LoVo (cell line): ENCODE measurements at regions not wholly inside any gene's neighbourhood (a gene's known extent, or its start where the extent isn't known, plus 50 kb on each side); places are given as distances from the start of the nearest gene placed in this dataset.

Experiments used
- DNase-seq: peaks from one replicate; pipeline ENCODE4 v3.0.0-alpha.2; 2016; ENCODE audit warnings: low spot score

DNA sequence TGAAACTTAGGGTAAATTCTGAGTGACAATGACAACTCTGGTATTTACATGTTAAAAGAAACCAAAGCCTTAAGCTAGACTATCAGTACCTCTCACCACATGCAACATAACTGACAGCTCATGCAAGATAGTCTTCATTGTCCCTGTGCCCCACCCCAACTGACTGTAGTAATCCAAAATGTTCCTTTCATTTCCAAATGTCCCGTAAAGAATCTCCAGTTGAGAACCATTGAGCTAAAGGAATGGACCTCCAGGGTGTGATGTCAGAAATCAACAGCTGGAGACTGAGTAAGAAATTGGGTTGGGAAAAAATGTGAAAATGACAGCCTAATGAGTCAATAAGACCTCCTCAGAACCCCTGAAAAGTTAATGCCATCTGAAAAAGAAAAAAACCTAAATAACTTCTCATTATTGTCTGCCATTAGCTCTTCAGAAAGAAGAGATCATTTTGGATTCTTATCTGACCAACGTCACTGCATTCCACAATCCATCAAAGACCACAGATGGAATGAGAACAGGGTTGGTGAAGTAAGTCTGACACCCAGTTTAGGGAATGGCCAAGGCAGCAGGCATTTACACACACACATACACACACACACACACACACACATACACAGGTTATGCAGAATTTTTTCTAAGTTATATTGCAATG lies 51.7 kb upstream of the ACVR2A start:
- DNase-seq: no peak

DNA sequence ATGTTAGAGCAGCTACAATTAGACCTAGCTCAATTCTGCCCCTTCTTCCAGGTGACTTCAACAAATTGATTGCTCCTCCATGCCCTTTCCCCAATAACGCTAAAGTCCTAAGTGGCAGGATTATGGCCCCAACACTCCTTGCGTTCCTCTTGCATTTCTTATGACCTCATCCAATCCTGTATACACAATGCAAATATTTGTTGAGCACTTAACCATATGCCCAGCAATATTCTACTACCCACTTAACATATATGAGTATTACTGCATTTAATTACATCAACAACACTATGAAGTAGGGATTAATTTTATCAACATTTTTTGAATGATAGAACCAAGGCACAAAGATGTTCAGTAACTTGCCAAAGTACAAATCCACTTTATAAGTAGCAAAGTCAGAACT lies 54.2 kb upstream of the ACVR2A start:
- no peak for DNase-seq

DNA sequence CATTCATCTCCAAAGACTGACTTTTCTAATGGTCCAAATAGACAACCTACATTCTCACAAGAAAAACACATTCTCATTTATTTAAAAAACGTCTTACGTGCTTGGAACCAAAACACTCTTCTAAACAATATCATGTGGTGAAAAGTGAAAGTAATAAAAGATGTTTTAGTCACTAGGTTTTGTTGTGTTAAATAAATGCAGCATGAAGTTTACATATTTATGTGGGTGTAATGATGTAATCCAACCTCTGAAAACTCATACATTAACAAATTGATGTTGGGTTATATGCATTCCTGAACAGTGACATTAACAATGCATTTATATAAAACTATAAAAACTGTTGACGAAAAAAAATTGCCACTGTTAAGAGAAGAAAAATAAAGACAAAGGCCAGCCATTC lies 55.1 kb upstream of the ACVR2A start:
- no peak for DNase-seq

DNA sequence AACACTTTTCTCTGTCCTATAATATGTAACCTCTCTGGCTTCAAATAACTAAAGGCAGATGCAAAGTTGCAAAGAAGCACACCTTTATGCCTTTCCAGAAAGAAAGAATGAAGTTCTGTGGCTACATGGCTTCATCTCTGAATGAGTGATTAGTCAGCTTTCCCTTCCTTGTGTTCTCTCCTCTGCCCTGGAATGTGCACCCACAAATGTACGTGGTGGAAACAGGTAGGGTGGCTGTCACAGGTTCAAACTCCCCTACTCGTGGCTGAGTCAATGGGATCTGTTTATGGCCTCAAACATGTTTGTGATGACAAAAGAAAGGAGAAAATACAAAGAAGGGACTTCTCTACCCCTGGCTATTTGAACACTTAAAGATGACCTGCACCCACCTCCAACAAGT lies 55.5 kb upstream of the ACVR2A start:
- no peak for DNase-seq

DNA sequence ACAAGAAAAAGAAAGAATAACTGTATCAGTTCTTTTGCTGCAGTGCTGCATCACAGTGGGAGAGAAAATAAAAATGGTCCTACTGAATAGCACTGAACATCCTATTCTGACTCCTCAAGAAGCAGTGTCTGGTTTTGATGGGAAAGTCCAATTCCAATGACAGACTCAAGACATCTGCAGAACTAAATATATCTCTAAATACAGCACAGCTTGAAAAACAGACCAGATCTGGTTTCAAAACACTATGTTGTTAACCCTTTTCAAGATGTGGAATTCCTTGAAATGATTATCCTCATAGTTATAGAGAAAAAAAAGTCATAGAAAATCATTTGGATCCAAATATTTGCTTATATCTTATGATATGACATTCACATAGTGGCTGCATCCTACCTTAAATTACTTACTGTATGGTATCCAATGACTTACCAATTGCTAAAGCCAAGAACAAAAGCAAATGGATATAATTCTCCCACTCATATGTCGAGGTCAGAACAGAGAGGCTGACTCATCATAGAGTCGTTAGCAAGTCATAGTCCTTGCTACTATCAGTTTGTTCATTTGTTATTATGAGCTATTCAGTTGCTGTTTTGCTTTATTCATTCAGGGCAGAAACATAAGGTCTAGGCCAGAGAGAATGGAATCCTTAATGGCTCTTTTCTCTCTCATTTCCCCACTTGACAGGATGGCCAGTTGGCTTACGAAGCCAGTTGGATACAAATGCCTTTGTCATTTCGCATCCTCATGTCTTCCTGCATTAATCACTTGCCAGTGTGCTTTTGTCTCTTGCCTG lies 62.5 kb upstream of the ACVR2A start:
- no peak for DNase-seq

DNA sequence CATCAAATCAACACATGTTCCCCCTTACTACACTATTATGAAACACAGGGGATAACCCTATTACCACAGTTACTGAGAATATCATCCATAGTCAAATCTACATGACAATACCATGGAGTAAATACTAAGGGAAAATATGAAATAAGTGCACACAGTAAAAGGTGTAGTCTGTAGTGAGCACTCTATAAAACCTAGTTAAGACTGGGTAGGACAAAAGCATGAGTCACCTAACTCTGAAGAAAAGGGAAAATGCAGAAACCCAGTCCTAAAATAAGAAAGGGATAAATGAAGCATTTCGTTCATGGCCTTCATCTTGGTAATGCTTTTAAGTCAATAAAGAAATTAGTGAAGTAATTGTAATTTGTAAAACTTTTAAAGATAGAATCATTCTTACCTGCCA lies 65.4 kb upstream of the ACVR2A start:
- DNase-seq: no peak

DNA sequence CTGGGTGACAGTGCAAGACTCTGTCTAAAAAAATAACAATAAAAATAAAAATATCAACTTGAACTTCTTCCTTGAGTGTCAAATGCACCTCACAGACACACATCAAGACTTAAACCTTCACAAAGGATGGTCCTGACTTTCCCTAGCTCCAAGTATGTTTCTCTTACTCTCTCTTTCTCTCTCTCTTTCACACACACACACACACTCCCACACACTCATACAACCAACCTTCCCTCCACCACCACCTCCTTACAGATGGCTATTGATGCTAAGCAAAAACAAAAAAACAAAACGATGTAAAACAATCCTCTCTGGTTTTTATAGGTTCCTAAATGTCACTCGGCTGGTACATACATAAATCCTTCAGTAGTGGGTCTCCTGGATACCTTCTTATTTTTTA lies 67.4 kb upstream of the ACVR2A start:
- DNase-seq: no peak

DNA sequence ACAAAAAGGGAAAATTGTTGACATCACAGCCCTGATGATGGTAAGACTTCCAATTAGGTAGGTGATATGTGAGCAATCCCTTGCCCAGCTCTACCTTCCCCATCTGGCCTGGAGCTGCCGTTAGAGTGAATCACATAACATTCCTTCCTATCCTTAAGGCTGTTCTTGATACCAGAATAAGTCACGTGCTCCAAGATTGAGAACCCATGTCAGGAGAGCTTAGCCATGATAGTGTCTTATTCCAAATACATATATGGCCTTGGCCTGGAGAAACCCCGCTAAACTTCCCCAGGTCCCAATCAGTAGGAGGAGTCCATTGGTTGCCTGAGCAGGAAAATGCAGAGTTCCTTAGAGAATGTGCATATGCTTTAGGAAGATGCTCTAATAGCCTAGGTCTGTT lies 70.0 kb upstream of the ACVR2A start:
- DNase-seq: no peak

DNA sequence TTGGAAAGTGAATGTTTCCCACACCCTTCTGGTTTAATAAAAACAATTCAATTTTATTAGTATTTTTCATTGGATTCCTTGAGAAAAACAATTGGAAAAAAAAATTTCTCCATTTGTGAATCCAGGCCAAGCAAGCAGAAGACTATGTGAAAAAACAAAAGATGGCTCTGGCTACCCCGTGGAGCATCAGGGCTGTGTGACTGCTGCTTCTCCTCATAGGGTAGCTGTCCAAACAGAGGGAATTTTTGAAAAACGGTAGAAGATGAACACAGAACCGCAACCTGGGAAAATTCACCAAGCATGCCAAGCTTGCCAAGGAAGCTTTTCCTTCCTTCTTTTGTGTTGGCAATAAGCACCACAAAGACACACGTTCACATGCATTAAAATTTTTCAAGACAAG lies 71.3 kb upstream of the ACVR2A start:
- no peak for DNase-seq

DNA sequence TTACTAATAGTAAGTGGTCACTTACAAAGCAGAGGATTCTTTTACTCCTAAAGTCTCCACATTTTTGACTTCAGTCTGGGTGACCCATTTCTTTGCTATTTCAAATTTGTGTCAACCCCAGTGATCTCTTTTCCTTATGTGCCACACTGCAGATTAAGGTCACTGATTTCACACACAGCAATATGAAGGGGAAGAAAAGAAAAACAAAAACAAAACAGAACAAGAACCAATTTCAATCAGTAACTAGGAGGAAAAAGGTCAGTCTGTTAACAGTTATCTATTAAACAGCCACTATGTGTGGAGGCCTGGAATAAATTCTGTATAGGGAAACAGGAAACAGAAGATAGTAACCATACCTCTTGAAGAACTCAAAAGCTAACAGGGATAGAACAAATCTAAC lies 72.0 kb upstream of the ACVR2A start:
- no peak for DNase-seq

DNA sequence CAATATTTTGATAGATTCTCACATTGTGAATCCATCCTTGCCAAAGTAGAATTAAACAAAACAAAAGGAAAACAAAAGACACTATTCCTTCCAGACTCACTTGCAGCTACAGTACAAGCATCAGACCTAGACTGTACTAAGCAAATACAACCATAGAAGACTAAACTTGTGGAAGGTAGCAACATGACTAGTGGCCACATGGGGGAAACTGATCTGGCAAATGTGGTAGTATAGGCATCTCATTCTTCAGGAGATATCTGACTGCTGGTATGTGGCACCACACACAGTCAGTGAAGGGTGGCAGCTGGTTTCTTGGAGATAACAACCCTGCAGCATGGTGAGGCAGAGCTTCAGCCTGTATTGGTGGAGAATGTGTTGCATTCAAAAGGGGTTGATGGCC lies 81.0 kb upstream of the ACVR2A start:
- no peak for DNase-seq

DNA sequence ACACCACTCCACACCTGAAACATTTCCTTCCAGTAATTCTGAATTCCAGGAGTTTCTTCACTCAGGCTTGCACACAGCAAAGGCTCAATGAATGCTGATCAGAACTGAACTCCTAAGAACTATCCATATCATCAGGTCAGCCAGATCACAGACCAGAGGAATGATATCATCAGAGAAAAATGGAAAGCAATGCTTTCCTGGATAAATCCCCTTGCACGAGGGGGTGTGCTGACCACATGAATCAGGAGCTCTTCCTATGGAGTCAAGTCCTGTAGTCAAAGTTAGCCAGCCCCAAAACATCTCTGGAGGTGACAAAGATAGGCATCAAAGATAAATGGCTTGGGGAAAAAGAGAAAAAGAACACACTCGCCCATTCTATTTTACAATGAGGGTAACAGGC lies 83.8 kb upstream of the ACVR2A start:
- no peak for DNase-seq

DNA sequence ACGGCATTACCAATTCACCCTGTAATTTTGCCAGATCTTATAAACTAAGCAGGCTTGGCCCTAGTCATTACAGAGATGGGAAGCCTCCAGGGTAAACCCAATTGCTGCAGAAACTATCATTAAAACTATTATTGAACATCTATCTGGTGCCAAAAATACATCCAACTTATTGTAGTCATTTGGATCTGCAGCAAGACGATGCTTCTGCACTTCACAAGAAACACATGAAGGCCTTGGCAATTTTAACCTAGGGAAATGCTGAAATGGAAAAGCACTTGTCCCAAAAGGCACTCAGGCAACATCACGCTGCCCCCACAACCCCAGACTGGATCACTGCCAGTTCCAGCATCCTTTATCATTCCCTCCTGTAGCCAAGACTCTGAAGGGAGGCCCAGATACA lies 85.3 kb upstream of the ACVR2A start:
- DNase-seq: no peak

DNA sequence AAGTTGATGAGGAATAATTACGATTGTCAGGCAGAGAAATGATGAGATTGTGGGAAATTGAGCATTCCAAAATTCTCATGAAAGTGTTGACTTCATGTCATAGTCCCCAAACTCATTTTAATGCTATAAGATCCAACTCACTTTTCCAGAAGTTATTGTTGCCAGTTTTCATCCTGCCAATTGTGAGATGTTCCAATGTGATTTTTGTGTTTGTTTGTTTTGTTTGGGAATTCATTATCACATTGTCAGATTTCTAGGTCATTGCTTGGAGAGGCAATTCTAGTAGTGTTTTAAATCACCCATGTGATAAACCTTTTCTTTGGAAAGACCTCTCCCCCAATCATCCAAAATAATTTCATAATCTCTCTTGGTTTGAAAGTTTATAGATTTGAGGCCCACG lies 86.0 kb upstream of the ACVR2A start:
- DNase-seq: no peak

DNA sequence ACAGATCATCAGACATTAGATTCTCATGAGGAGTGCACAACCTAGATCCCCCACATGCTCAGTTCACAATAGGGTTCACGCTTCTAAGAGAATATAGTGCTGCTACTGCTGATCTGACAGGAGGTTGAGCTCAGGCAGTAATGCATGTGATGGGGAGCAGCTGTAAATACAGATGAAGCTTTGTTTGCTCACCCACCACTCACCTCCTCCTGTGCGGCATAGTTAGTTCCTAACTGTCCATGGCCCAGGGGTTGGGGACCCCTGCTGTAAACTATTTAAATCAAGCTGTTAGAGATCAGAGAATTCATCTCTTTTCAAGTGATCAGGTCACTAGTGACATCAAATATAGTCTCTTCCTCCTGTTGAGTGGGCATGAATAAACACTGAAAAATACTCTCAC lies 88.8 kb upstream of the ACVR2A start:
- DNase-seq: no peak

DNA sequence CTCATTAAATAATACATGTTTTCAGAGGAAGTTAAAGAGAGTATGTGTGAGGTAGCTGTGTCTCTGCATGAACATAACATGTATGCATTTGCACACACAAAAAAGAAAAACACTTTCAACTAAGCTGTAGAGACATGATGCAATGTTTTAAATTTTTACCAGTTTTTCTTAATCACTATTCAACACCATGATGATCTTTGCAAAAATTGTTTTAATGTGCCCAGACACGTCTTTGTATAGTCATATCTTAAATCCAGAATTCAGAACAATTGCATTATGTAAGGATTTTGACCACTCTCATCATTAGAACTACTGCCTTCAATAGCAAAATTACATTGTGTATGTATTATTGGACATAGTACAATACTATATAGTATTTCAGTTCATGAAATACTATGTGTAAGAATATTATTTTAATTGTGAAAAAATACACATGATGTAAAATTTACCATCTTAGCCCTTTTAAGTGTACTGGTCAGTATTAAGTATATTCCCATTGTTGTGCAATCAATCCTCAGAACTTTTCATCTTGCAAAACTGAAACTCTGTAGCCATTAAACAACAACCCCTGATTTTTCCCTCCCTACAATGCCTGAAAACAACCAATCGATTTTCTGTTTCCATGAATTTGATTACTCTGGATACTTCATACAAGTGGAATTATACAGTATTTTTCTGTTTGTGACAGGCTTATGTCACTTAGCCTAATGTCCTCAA lies 104.5 kb upstream of the ACVR2A start:
- DNase-seq: no peak

DNA sequence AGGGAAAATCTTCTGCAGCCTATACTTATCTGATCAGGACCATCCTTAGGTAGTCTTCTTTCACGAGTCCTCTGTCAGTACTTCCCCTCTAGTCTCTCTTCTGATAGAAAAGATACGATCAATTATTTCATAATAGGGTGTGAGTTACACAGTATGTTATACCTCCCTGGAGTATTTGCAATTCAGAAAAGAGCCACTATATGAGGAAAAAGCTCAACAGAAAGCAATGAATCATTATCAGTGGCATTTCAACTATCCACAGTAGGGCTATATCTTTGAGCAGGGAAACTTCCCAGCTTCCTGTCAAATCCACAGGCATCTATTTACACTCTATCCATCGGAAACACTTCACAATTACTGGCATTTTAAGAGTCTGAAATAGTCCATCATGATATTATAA lies 105.3 kb upstream of the ACVR2A start:
- DNase-seq: no peak

DNA sequence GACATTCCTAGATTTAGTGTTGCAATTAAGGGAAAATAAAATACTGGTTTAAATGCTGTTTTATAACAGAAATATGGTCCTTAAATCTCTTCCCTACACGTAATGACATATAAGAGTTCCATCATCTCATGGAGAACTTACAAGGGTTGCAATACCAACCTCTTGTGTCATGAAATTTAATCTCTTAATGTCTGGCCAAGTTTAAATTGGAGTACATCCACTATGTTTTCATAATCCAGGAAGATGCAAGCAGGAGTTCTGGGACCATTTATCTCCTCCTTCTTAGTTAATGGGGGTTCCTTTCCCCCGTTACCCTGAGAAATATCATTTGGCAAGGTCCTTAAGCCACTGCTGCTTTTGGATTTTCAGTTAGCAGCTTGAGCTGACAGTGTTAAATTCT lies 126.0 kb upstream of the ACVR2A start:
- DNase-seq: no peak

DNA sequence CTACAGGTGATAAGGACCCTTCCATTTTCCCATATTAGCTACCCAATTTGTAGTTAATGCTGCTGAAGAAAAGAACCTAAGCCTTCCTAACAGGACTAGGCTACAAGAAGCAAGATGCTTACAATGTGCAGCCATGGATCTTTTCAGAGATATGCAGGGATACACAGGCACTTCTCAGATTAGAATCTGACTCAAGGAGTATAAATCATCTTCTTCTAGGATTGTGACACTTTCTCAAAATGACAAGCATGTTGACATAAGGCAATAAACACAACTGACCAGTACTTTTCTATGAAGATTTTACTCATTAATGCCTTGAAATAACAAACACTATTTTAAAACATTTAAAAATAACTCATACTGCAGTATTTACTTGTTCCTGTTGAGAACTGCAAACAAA lies 127.9 kb upstream of the ACVR2A start:
- DNase-seq: no peak

DNA sequence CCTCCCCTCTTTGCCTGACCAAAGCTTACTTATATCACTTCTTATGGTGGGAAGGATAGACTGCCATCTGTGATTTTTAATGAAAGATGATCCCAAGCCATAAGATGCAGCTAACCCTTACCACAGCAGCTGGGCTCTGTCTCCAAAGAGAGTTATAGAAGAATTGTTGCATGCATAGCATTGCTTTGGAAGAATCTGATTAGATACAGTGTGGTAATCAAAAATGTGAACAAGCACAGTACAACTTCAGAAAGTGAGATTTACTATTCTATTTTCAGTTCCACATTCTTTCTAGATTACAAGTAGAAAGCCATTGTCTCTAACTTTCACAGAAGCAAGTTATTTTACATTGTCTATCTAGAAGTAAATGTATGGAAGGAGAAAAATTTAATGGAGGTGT lies 129.0 kb upstream of the ACVR2A start:
- DNase-seq: no peak

DNA sequence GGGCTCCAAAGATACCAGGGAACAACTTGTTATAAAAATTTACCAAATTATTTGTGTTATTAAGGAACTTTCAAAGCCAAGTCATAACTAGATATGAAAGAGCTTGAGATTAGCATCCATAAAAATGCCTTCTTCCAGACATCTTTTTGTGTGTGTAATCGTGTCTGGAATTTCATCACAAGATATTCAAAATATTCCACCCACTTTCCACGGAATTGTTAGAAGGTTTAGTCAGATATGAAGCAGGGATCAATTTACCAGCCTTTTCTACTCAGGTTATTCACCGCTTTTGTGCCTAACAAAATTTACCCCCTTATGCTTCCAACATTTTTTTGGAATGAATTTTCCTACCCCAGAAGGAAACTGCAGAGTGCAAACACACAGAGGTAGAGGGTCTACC lies 130.2 kb upstream of the ACVR2A start:
- no peak for DNase-seq

DNA sequence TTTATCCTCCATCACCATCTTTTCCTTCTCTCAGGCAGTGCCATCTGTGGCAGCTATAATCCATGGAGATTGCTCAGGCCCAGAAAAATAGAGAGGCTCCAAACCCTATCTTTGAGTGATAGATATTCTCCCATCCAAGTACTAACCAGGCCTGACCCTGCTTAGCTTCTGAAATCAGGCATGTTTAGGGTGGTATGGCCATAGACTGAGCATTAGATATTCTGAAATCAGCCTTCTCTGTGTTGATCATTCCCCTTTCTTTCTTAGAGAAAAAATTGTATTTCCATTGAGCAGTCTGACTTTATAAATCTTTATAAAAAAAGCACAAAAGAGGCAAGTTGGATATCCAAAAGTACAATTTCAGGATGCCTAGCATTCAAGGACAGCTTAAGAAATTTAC lies 131.5 kb upstream of the ACVR2A start:
- DNase-seq: no peak

DNA sequence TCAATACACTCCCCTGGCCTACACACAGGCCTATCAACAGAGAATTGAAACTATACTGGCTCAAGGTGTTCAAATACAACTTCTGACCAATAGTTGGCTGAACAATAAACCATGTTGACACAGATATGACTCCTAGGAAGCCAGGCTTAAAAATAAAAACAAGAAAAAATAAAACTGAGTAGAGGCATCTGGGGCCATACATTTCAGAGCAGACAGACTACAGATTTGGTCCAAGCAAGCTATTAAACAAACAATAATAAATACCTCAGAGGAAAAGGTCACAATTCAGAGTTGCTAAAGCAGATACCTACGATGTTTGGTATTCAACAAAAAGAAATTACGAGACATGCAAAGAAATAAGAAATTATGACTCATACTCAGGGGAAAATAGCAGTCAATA lies 132.8 kb upstream of the ACVR2A start:
- DNase-seq: no peak

DNA sequence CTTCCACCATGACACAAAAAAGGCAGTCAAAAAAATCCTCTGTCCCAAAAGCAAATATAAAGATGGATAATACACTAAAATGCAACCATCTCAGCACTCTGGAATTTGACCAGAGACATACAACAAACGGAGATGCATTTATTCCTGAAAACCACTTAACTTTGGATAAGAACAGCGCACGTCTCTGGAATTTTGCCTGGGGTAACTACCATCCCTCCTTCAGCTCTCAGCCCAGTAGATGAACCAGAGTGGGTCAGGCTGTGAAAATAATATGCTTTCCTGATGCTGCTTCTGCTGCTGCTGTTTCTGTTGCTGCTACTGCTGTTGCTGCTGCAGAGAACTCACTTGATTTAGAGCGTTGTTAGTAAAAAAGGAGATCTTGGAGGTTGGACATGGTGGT lies 133.8 kb upstream of the ACVR2A start:
- no peak for DNase-seq
